HepG2 (cell line): ENCODE measurements at regions not wholly inside any gene's neighbourhood (a gene's known extent, or its start where the extent isn't known, plus 50 kb on each side); places are given as distances from the start of the nearest gene placed in this dataset.

ENCODE experiments used
- CEBPB ChIP-seq: IDR thresholded peaks from 2 replicates; pipeline ENCODE4 v1.6.1; 2011; ENCODE audit warnings: low read depth, low read length, improper control_type of control experiment, borderline replicate concordance
- CHD2 ChIP-seq: IDR thresholded peaks from 2 replicates; pipeline ENCODE4 v1.6.1; 2011; ENCODE audit warnings: low read depth, low read length, improper control_type of control experiment
- ELF3 ChIP-seq: IDR thresholded peaks from 2 replicates; pipeline ENCODE4 v1.6.1; 2016; ENCODE audit warnings: missing genetic modification reagents, missing compliant biosample characterization
- HMG20A ChIP-seq: IDR thresholded peaks from 2 replicates; pipeline ENCODE4 v1.6.1; 2016; ENCODE audit warnings: borderline replicate concordance
- RAD51 ChIP-seq: fragments of 450-650 bp; IDR thresholded peaks from 2 replicates; pipeline ENCODE4 v1.6.1; 2016; ENCODE audit warnings: borderline replicate concordance
- ZBTB8A ChIP-seq: sonication (generic); formaldehyde crosslinking; IDR thresholded peaks from 2 replicates; pipeline ENCODE4 v1.4.0; 2020; ENCODE audit warnings: mild to moderate bottlenecking, low read depth, missing genetic modification reagents, borderline replicate concordance
- TF ChIP-seq, protein P1 (sequence below): sonication (generic); formaldehyde crosslinking; IDR thresholded peaks from 2 replicates; pipeline ENCODE4 v1.5.0; 2020; ENCODE audit warnings: mild to moderate bottlenecking, missing genetic modification reagents, moderate library complexity
- TF ChIP-seq, protein P2 (sequence below): sonication (generic); formaldehyde crosslinking; IDR thresholded peaks from 2 replicates; pipeline ENCODE4 v1.4.0; 2020; ENCODE audit warnings: missing genetic modification reagents
- TF ChIP-seq, protein P3 (sequence below): sonication (generic); formaldehyde crosslinking; IDR thresholded peaks from 2 replicates; pipeline ENCODE4 v1.4.0; 2020; ENCODE audit warnings: missing genetic modification reagents
- TF ChIP-seq, protein P4 (sequence below): sonication (generic); formaldehyde crosslinking; IDR thresholded peaks from 2 replicates; pipeline ENCODE4 v1.4.0; 2020; ENCODE audit warnings: missing genetic modification reagents
- TF ChIP-seq, protein P5 (sequence below): sonication (generic); formaldehyde crosslinking; IDR thresholded peaks from 2 replicates; pipeline ENCODE4 v1.5.1; 2020; ENCODE audit warnings: mild to moderate bottlenecking, missing genetic modification reagents, borderline replicate concordance

DNA sequence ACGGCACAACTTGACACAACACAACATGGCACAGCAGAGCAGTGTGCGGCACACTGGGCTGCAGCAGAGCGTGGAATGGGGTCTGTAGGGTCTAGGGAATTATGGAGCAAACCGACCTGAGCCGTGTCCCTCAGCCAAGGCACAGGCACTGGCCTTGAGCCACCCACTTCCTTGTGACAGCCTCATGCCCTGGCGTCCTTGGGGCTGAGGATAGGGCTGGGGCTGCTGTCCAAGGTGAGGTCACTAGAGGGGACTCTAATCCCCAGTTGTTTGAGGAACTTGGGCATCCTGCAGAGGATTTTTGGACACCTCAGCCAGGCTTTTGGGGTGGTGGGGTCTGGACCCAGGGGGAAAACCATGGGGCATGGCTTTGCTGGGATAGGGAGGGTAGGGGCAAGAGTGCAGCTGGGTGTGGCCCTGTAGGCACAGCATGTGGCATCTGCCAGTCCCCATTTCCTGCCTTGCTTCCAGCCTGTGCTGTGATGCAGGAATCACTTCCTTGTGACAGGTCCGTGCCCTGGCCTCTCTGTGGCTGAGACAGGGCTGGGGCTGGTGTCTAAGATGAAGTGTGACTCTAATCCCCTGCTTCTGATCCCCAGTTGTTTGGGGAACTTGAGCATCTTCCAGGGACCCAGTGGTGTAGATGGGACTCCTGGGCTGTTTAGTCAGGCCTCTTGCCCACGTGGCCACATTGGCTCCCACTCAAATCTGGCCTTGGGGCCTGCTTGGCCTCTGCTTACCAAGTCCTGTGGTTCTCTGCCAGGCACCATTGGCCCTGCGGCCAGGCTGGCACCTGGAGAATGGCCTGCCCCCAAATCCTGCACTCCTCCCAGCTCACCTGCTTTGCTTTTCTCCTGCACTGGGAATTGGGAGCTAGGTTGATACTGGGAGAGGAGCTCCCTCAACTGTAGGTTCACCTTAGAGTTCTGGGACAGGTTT lies 78.5 kb downstream of the SCGB2B2 start:
- TF ChIP-seq, protein P1, sequence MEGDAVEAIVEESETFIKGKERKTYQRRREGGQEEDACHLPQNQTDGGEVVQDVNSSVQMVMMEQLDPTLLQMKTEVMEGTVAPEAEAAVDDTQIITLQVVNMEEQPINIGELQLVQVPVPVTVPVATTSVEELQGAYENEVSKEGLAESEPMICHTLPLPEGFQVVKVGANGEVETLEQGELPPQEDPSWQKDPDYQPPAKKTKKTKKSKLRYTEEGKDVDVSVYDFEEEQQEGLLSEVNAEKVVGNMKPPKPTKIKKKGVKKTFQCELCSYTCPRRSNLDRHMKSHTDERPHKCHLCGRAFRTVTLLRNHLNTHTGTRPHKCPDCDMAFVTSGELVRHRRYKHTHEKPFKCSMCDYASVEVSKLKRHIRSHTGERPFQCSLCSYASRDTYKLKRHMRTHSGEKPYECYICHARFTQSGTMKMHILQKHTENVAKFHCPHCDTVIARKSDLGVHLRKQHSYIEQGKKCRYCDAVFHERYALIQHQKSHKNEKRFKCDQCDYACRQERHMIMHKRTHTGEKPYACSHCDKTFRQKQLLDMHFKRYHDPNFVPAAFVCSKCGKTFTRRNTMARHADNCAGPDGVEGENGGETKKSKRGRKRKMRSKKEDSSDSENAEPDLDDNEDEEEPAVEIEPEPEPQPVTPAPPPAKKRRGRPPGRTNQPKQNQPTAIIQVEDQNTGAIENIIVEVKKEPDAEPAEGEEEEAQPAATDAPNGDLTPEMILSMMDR (CRISPR knock-in tag): no peak
- TF ChIP-seq, protein P2, sequence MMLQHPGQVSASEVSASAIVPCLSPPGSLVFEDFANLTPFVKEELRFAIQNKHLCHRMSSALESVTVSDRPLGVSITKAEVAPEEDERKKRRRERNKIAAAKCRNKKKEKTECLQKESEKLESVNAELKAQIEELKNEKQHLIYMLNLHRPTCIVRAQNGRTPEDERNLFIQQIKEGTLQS (CRISPR knock-in tag): no peak
- TF ChIP-seq ZBTB8A (CRISPR knock-in tag): no peak
- no peak for TF ChIP-seq CEBPB
- TF ChIP-seq CHD2: no peak
- TF ChIP-seq RAD51: no peak
- TF ChIP-seq, protein P3, sequence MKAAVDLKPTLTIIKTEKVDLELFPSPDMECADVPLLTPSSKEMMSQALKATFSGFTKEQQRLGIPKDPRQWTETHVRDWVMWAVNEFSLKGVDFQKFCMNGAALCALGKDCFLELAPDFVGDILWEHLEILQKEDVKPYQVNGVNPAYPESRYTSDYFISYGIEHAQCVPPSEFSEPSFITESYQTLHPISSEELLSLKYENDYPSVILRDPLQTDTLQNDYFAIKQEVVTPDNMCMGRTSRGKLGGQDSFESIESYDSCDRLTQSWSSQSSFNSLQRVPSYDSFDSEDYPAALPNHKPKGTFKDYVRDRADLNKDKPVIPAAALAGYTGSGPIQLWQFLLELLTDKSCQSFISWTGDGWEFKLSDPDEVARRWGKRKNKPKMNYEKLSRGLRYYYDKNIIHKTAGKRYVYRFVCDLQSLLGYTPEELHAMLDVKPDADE (CRISPR knock-in tag): no peak
- TF ChIP-seq HMG20A (CRISPR knock-in tag): no peak
- TF ChIP-seq, protein P4, sequence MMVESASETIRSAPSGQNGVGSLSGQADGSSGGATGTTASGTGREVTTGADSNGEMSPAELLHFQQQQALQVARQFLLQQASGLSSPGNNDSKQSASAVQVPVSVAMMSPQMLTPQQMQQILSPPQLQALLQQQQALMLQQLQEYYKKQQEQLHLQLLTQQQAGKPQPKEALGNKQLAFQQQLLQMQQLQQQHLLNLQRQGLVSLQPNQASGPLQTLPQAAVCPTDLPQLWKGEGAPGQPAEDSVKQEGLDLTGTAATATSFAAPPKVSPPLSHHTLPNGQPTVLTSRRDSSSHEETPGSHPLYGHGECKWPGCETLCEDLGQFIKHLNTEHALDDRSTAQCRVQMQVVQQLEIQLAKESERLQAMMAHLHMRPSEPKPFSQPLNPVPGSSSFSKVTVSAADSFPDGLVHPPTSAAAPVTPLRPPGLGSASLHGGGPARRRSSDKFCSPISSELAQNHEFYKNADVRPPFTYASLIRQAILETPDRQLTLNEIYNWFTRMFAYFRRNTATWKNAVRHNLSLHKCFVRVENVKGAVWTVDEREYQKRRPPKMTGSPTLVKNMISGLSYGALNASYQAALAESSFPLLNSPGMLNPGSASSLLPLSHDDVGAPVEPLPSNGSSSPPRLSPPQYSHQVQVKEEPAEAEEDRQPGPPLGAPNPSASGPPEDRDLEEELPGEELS (CRISPR knock-in tag): no peak
- no peak for TF ChIP-seq ELF3 (CRISPR knock-in tag)
- TF ChIP-seq, protein P5, sequence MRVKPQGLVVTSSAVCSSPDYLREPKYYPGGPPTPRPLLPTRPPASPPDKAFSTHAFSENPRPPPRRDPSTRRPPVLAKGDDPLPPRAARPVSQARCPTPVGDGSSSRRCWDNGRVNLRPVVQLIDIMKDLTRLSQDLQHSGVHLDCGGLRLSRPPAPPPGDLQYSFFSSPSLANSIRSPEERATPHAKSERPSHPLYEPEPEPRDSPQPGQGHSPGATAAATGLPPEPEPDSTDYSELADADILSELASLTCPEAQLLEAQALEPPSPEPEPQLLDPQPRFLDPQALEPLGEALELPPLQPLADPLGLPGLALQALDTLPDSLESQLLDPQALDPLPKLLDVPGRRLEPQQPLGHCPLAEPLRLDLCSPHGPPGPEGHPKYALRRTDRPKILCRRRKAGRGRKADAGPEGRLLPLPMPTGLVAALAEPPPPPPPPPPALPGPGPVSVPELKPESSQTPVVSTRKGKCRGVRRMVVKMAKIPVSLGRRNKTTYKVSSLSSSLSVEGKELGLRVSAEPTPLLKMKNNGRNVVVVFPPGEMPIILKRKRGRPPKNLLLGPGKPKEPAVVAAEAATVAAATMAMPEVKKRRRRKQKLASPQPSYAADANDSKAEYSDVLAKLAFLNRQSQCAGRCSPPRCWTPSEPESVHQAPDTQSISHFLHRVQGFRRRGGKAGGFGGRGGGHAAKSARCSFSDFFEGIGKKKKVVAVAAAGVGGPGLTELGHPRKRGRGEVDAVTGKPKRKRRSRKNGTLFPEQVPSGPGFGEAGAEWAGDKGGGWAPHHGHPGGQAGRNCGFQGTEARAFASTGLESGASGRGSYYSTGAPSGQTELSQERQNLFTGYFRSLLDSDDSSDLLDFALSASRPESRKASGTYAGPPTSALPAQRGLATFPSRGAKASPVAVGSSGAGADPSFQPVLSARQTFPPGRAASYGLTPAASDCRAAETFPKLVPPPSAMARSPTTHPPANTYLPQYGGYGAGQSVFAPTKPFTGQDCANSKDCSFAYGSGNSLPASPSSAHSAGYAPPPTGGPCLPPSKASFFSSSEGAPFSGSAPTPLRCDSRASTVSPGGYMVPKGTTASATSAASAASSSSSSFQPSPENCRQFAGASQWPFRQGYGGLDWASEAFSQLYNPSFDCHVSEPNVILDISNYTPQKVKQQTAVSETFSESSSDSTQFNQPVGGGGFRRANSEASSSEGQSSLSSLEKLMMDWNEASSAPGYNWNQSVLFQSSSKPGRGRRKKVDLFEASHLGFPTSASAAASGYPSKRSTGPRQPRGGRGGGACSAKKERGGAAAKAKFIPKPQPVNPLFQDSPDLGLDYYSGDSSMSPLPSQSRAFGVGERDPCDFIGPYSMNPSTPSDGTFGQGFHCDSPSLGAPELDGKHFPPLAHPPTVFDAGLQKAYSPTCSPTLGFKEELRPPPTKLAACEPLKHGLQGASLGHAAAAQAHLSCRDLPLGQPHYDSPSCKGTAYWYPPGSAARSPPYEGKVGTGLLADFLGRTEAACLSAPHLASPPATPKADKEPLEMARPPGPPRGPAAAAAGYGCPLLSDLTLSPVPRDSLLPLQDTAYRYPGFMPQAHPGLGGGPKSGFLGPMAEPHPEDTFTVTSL (CRISPR knock-in tag): no peak
